ENCODE measurements at regions not wholly inside any gene's neighbourhood (a gene's known extent, or its start where the extent isn't known, plus 50 kb on each side); places are given as distances from the start of the nearest gene placed in this dataset.

GRCh38 chr2:6770006-6770405 lies 95.7 kb downstream of the CMPK2 start:
- intact Hi-C loops (cut with micrococcal nuclease), result loop anchor here (10.0 kb wide), 1 partner anchor 115 kb away; no protein-coding TSS in a partner anchor

- intact Hi-C loops (cut with micrococcal nuclease), result loop anchor here (10.0 kb wide), 1 partner anchor 117 kb away; no protein-coding TSS in a partner anchor
Measured at GRCh38 chr2:6771634-6772611, 93.8 kb downstream of the CMPK2 start.

- intact Hi-C loops (cut with micrococcal nuclease), result loop anchor here (10.0 kb wide), 1 partner anchor 118 kb away; no protein-coding TSS in a partner anchor
Measured at GRCh38 chr2:6773007-6773693, 92.6 kb downstream of the CMPK2 start.

- intact Hi-C loops (cut with micrococcal nuclease), result loop anchor here (10.0 kb wide), 1 partner anchor 119 kb away; no protein-coding TSS in a partner anchor
Measured at GRCh38 chr2:6773694-6774044, 92.0 kb downstream of the CMPK2 start.

- intact Hi-C loops (cut with micrococcal nuclease), result loop anchor here (10.0 kb wide), 1 partner anchor 121 kb away; no protein-coding TSS in a partner anchor
Measured at GRCh38 chr2:6776125-6776524, 89.6 kb downstream of the CMPK2 start.

GRCh38 chr2:6777626-6778025 lies 88.1 kb downstream of the CMPK2 start:
- intact Hi-C loops (cut with micrococcal nuclease), result loop anchor here (10.0 kb wide), 1 partner anchor 123 kb away; no protein-coding TSS in a partner anchor

- intact Hi-C loops (cut with micrococcal nuclease), result no loop called here
Measured at GRCh38 chr2:6780765-6781274, 84.9 kb downstream of the CMPK2 start.

- intact Hi-C loops (cut with micrococcal nuclease), result no loop called here
Measured at GRCh38 chr2:6782517-6783237, 83.0 kb downstream of the CMPK2 start.

- intact Hi-C loops (cut with micrococcal nuclease), result no loop called here
Measured at GRCh38 chr2:6783238-6783614, 82.5 kb downstream of the CMPK2 start.

GRCh38 chr2:6784291-6784690 lies 81.4 kb downstream of the CMPK2 start:
- intact Hi-C loops (cut with micrococcal nuclease), result no loop called here

- intact Hi-C loops (cut with micrococcal nuclease), result no loop called here
Measured at GRCh38 chr2:6785493-6785892, 80.2 kb downstream of the CMPK2 start.

- intact Hi-C loops (cut with micrococcal nuclease), result no loop called here
Measured at GRCh38 chr2:6787376-6787775, 78.3 kb downstream of the CMPK2 start.

GRCh38 chr2:6788614-6789013 lies 77.1 kb downstream of the CMPK2 start:
- intact Hi-C loops (cut with micrococcal nuclease), result no loop called here

- intact Hi-C loops (cut with micrococcal nuclease), result no loop called here
Measured at GRCh38 chr2:6789559-6790138, 76.1 kb downstream of the CMPK2 start.

GRCh38 chr2:6791682-6792081 lies 74.0 kb downstream of the CMPK2 start:
- intact Hi-C loops (cut with micrococcal nuclease), result no loop called here

GRCh38 chr2:6792883-6793282 lies 72.8 kb downstream of the CMPK2 start:
- intact Hi-C loops (cut with micrococcal nuclease), result no loop called here

GRCh38 chr2:6793371-6793770 lies 72.3 kb downstream of the CMPK2 start:
- intact Hi-C loops (cut with micrococcal nuclease), result no loop called here

- intact Hi-C loops (cut with micrococcal nuclease), result no loop called here
Measured at GRCh38 chr2:6793913-6794312, 71.8 kb downstream of the CMPK2 start.

GRCh38 chr2:6794448-6794847 lies 71.3 kb downstream of the CMPK2 start:
- intact Hi-C loops (cut with micrococcal nuclease), result no loop called here
